ENCODE measurements at regions not wholly inside any gene's neighbourhood (a gene's known extent, or its start where the extent isn't known, plus 50 kb on each side); places are given as distances from the start of the nearest gene placed in this dataset.

DNA sequence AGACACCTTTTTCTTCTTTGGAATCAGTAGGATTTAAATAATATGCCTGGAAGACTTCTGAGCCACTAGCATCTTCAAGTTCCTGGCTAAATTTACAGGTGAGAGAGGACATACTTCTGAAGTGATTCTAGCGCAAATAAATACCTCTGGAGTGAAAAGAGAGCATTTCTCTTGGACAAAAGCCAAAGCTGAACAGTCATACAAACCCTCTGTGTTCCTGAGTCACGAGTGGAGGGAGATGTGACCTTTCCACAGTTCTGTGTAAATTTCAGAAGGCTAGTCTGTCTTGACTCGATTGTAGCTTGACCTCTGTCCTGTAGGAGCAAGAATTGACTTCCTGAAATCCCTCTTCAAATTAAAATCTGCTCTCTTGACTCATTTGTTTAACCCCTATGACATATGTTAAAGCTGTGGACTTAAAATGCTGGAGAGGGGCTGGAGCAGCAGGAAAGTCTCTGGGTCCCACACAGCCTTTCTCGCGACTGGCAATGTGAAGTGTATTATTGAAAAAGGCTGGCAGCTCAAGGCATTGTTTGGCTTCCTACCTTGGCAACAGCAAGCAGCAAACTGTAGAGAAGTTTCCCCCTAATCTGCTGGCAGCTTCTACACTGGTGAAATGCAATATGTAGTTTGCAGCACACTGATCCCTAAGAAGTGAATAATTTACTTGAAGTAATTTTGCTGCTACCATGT, 79.6 kb upstream of the GCFC2 start:
- DNase-seq: no peak

DNA sequence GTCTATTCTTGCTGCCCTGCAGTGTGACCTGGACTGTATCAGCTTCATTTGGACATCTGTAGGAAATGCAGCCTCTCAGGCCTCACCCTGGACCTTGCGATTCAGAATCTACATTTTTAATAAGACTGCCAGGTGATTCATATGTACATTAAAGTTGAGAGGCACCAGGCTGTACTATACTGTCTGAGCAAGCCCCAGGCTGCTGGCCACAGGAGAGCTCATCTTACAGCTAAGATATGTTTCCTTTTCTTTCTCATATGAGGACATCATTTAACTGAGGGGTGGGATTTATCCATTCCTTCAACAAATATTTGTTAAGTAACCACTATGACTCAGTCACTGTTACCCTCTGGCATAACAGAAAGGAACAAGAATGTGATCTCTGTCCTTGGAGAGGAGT, 78.2 kb upstream of the GCFC2 start:
- DNase-seq: no peak

DNA sequence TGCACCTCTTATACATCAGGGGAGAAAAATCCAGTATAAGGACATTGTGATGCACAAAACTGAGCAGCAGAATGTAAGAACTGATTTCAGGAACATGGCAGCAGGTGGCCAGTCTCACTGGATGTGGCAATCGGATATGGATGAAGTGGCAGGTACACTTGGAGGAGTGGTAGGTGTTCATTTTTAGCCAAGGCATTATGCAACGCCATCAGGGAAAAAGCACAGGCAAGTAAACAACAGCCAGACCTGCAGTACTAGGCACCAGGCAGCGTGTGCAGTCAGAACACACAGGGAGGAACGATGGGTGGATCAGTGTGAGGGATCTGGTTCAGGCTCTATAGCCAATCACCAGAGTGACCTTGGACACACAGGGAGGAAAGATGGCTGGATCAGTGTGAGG, 77.4 kb upstream of the GCFC2 start:
- DNase-seq: no peak

DNA sequence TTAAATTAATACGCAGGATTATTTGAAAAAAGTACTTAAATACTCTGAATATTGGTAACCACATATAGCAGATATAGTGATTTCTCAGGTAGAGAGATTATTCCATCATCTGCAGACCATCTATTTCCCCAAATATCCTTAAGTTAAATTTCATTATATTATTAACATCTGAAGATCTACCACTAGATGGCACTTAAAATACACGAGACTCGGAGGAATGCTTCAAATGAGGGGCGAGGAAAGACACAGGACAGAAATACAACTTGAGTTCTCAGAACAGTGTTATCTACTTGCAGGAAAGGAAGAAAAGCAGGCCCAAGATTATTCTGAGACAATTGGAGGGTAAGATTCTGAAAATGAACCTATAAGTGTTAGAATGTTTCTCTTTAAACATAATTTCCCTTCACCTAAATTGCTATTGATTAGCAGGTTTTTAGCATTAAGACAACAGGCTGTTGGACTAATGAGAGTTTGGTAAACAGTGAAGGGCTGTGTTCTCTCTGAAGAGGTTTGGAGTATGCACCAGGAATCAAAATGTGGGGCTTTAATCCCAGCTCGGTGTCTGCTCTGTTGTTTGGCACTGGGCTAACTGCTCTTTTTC, 76.9 kb upstream of the GCFC2 start:
- DNase-seq: no peak

DNA sequence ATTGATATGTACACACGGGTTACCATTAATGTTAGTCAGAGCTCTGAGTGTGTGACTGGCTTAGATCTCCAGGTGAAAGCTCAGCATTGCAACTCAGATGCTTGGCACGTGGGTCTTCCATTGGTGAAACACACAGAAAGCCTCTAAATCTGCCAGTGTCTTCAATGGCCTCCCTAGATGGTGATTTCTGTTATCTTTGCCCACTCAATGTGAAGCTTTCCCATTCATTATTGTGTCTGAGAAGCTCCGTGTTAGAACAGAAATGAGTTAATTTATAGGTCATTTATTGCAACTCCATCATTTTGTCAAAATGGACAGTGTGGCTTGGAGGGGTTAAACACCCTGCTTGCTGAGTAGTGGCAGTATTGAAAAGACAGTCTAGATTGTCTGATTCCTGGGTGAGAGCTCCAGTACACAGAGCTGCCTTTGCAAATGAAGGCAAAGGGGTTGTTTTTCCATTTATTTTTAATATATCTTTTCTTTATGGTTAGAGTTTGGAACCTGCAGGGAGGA, 64.7 kb upstream of the GCFC2 start:
- DNase-seq: no peak

DNA sequence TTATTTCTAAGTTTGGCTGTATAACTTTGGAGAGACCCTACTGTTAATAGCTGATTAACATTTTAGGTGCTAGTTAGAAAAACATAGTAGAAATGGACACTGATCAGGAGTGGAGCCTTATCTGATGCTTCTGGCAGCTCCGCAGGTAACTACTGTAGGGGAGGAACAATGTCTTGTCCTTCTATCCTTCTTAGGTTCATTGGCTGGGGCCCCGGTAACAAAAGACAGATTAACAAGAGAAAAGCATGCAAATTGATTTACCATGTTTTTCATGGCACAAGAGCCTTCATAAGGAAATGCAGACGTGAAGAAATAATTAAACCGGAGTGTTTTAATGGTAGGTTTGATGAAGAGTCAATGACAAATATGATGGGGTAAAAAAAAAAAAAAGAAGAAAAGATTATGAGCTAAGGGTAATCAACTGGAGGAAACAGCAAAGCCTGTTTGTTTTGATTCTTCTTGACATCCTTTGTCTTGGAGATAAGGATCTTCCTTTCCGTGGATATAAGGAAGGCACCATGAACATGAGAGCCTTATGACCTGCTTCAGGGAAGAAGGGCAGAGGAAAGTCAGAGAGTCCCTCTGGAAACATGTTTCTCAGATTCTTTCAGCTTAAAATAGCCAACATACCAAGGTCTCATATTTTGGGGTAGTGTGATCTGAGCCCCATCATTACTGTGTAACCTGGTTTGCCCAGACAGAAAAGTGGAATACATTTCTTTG, 62.4 kb upstream of the GCFC2 start:
- no peak for DNase-seq

DNA sequence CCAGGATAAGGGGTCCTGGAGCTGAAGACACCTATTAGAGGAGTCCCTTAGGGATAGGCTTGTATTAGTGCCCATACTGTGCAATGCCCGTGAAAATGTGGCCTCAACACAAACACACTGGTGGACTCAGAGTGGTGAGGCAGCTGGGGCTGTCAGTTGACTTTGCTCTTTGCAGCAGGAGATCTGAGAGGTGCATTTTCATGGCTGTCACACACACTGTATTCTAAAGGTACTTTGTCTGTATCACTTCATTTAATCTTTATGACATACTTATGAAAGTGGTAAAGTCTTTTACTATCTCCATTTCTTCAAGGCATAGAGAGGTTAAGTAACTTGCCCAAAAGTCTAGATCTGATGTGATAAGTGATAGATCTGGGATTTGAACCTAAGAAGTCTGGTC, 55.1 kb upstream of the GCFC2 start:
- DNase-seq: no peak

DNA sequence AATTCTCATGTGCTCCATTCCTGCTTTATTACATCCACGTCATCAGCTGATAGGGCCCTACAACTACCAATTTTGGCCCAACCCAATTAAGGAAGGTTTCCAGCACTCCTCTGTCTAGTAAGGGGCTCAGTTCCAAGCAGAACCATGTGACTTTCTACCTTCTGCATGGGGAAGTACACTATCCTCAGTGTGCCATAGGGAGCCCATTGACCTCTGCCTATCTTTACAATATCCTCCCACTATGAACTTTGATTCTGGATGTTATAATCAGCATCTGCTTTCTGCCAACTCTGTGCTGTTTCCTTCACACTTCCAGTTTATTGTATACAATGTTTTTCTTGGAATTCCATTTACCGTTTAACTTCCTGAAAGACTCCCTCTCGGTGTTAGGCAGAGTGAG, 53.9 kb upstream of the GCFC2 start:
- DNase-seq: no peak
